ENCODE measurements at regions not wholly inside any gene's neighbourhood (a gene's known extent, or its start where the extent isn't known, plus 50 kb on each side); places are given as distances from the start of the nearest gene placed in this dataset.

- TF ChIP-seq ZNF549 (CRISPR knock-in tag; IDR thresholded peaks at IDR 0.05) = no peak
- no peak for TF ChIP-seq FOSL1 (CRISPR knock-in tag; IDR thresholded peaks at IDR 0.05; ENCODE audit: borderline replicate concordance)
- TF ChIP-seq PBX3 (CRISPR knock-in tag; IDR thresholded peaks at IDR 0.05; ENCODE audit: borderline replicate concordance) = no peak
- TF ChIP-seq RAD21 (CRISPR knock-in tag; IDR thresholded peaks at IDR 0.05) = no peak
- no peak for TF ChIP-seq YY1 (IDR thresholded peaks at IDR 0.05; ENCODE audit: insufficient read depth, insufficient replicate concordance, low read depth, low read length)
- no peak for TF ChIP-seq CEBPB (IDR thresholded peaks at IDR 0.05; ENCODE audit: borderline replicate concordance, low read depth, low read length)
- no peak for TF ChIP-seq ATF7 (IDR thresholded peaks at IDR 0.05)
- no peak for TF ChIP-seq ATF7 (CRISPR knock-in tag; IDR thresholded peaks at IDR 0.05)
- no peak for TF ChIP-seq ZNF333 (CRISPR knock-in tag; IDR thresholded peaks at IDR 0.05; ENCODE audit: borderline replicate concordance)
- TF ChIP-seq ATF7-NPFF (CRISPR knock-in tag; IDR thresholded peaks at IDR 0.05; ENCODE audit: low read depth) = no peak
- TF ChIP-seq ZNF230 (CRISPR knock-in tag; IDR thresholded peaks at IDR 0.05) = no peak
Observed at GRCh38 chr14:22271838-22272799, 316.9 kb downstream of the DAD1 start.

All from HepG2 (cell line).